RWPE1 (cell line): ENCODE measurements at regions not wholly inside any gene's neighbourhood (a gene's known extent, or its start where the extent isn't known, plus 50 kb on each side); places are given as distances from the start of the nearest gene placed in this dataset.

Experiments
- CTCF ChIA-PET: fragments of 350-600 bp; sonication (Branson Sonifier 250); formaldehyde crosslinking; extraction: SDS; loops from one replicate; lab custom pipeline; 2021; lab: Yijun Ruan, JAX
- POLR2A ChIA-PET: fragments of 400-600 bp; formaldehyde crosslinking; extraction: SDS; loops from one replicate; lab custom pipeline; 2020; ENCODE audit warnings: antibody characterized with exemption; ENCODE audit not compliant: low non-redundant PET; lab: Yijun Ruan, JAX
- DNase-seq: peaks from one replicate; pipeline ENCODE4 v3.0.0; 2012; ENCODE audit warnings: low spot score
- H3K27ac ChIP-seq: fragments of 450-650 bp; 2 replicates; pipeline ENCODE4 v1.5.1; 2017
- TF ChIP-seq, protein P1 (sequence below): fragments of 450-650 bp; conservative IDR thresholded peaks from 2 replicates; pipeline ENCODE4 v1.5.1; 2017; ENCODE audit warnings: low read depth, mild to moderate bottlenecking

DNA sequence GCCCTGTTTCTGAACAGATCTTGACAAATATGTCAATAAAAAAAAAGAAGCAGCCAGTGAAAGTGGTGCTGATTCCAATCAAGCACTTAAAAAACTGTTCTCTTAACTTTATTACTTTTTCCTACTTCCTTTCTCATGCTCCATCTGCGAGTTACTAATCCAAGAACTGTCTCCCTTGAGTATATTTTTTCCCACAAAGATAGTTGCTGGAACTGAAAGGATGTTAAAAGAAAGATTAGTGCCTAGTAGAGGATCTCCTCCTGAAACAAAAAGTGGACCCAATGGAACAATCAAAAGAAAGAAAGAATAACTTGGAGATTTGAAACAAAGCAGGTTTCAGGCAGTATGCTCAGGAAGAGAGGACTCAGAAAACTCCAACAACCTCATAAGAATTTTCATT is 1034.8 kb downstream of the PCDH17 start:
- CTCF ChIA-PET: interaction anchor here (0.7 kb wide), 1 partner anchor 327 kb away, joined by 3 read pairs; no protein-coding TSS in a partner anchor
- no peak for DNase-seq
- POLR2A ChIA-PET: no interaction called here
- TF ChIP-seq, protein P1, sequence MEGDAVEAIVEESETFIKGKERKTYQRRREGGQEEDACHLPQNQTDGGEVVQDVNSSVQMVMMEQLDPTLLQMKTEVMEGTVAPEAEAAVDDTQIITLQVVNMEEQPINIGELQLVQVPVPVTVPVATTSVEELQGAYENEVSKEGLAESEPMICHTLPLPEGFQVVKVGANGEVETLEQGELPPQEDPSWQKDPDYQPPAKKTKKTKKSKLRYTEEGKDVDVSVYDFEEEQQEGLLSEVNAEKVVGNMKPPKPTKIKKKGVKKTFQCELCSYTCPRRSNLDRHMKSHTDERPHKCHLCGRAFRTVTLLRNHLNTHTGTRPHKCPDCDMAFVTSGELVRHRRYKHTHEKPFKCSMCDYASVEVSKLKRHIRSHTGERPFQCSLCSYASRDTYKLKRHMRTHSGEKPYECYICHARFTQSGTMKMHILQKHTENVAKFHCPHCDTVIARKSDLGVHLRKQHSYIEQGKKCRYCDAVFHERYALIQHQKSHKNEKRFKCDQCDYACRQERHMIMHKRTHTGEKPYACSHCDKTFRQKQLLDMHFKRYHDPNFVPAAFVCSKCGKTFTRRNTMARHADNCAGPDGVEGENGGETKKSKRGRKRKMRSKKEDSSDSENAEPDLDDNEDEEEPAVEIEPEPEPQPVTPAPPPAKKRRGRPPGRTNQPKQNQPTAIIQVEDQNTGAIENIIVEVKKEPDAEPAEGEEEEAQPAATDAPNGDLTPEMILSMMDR: no peak
- no peak overlapping the region for H3K27ac ChIP-seq

DNA sequence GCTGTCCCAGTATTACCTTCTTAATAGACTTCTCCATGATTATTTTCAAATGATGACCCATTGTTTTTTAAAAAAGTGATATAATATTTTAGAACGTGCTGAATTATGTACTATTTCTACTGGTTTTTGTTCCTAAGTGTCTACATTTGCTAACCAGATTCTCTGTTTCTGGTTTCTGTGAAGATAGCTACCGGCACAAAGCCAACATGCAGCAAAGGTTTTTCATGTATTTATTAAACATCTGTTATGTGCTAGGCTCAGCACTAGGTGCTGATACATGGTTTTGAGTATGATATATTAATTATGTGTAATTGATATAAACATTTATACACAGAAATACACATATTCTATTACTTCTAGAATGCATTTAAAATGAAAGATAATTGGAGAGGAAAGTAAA is 1035.6 kb downstream of the PCDH17 start:
- ChIA-PET POLR2A (no interaction called here), CTCF (no interaction called here)
- no peak overlapping the region for H3K27ac ChIP-seq
- TF ChIP-seq, protein P1: no peak
- no peak for DNase-seq

DNA sequence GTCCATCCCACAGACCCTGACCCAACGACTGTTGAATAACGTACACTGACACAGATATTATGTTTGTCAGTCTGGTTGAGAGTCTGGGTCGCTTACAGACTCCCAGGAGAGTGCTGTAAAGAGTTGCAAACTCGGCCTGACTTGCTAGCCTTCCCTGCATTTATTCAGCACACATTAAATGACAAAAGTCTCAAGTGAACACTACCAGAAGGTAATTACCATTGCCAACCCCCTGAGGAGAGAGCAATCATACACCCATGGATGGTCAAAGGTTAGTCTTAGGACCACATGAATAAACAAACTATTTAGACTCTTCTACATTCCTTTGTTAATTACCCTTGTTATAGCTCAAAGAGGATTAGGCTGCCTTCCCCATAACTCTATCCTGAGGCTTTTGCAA is 1048.6 kb downstream of the PCDH17 start:
- TF ChIP-seq, protein P1: no peak
- no peak overlapping the region for H3K27ac ChIP-seq
- DNase-seq: no peak
- POLR2A ChIA-PET: no interaction called here
- CTCF ChIA-PET: interaction anchor here (0.7 kb wide), 1 partner anchor 1546 kb away, joined by 3 read pairs; no protein-coding TSS in a partner anchor

DNA sequence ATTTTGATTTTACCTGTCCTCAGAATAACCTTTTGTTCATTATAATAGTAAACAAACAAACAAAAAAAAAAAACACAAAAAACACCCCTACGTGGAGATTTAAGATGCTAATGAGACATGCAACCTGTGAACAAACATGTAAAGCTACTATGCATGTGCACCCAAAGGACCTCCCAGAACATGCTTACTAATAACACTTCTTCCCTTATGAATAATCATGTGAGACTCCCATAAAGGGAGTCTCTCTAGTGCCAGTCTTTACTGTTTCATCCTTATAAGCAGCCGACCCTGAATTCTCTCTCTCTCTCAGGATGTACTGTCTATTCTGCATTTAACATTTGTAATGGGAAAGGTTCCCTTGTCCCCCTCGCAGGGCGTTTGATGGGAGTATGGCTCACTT is 1051.1 kb downstream of the PCDH17 start:
- POLR2A ChIA-PET: no interaction called here
- TF ChIP-seq, protein P1: no peak
- no peak overlapping the region for H3K27ac ChIP-seq
- CTCF ChIA-PET: no interaction called here
- no peak for DNase-seq

DNA sequence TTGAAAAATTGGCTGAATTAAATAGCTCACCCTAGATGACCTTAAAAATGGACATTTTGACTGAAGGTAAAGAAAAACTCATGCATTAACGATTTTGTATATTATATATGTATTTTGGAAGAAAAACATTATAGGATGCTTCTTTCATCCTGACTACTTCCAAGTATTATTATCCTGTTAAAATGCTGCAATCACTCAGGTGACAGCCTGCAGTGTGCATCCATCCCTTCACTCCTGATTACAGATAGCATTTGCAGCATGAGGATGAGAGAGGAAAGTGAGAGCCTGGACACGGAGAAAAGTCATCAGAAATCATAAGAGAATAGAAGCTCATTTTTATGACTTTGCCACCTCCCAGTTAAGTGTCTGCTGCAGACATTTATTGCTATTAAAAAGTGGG is 1055.6 kb downstream of the PCDH17 start:
- TF ChIP-seq, protein P1: no peak
- POLR2A ChIA-PET: no interaction called here
- CTCF ChIA-PET: no interaction called here
- no peak overlapping the region for H3K27ac ChIP-seq
- DNase-seq: no peak

DNA sequence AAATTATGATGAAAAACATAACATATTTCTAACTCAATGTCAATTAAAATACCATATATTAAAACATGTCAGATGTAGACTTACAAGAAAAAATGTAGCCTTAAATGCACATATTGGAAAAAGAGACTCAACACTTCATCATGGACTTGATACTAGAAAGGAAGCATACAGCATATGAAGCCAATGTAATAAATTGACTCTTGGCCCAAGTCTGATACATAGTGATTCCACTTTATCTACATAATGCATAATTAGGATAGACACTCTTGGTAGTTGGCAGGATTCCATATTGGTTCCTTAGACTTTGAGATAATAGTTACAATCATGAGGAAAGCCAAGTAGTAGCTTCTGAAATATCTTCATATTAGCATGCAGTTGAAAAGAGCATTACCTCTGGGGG is 1067.0 kb downstream of the PCDH17 start:
- ChIA-PET CTCF (no interaction called here), POLR2A (no interaction called here)
- no peak for DNase-seq
- TF ChIP-seq, protein P1: no peak
- H3K27ac ChIP-seq: no peak overlapping the region
